ENCODE measurements at regions not wholly inside any gene's neighbourhood (a gene's known extent, or its start where the extent isn't known, plus 50 kb on each side); places are given as distances from the start of the nearest gene placed in this dataset.
"Not testable (repeated sequence)": the region's sequence is repeated elsewhere in the genome, so short reads cannot be mapped to it uniquely, and the experiment has no call there.

- Histone ChIP-seq H3K4me1 (ENCODE audit: control insufficient read depth in 2 of 2, insufficient read depth in 2 of 2, low read length in 1 of 2) (no peaks in the 10 kb centered on the region), H3K27ac (ENCODE audit: low read depth in 2 of 2, low read length in 1 of 2) (no peak overlapping the region), H3K36me3 (ENCODE audit: control insufficient read depth in 2 of 2, insufficient read depth in 2 of 2, low read length in 1 of 2) (no peaks in the 10 kb centered on the region), H3K4me3 (ENCODE audit: low read depth in 1 of 2, low read length in 2 of 2) (no peak overlapping the region), H3K27me3 (ENCODE audit: control insufficient read depth in 1 of 2, insufficient read depth in 2 of 2, low read length in 2 of 2) (no peaks in the 10 kb centered on the region), H3K9me3 (ENCODE audit: control insufficient read depth in 2 of 2, insufficient read depth in 1 of 2, low read depth in 1 of 2, low read length in 1 of 2) (no peaks in the 10 kb centered on the region)
These were observed 118.6 kb upstream of the UST start for GRCh38 chr6:148628251-148628650.

GRCh38 chr6:148629181-148629580 is 117.6 kb upstream of the UST start:
- H3K27ac ChIP-seq (ENCODE audit: low read depth in 2 of 2, low read length in 1 of 2), result no peak overlapping the region
- no peaks in the 10 kb centered on the region for H3K36me3 ChIP-seq (ENCODE audit: control insufficient read depth in 2 of 2, insufficient read depth in 2 of 2, low read length in 1 of 2)
- no peaks in the 10 kb centered on the region for H3K27me3 ChIP-seq (ENCODE audit: control insufficient read depth in 1 of 2, insufficient read depth in 2 of 2, low read length in 2 of 2)
- 43 to 56% methylated on average over 1 of the region's 1 CpG for WGBS, 2 donors
- H3K9me3 ChIP-seq (ENCODE audit: control insufficient read depth in 2 of 2, insufficient read depth in 1 of 2, low read depth in 1 of 2, low read length in 1 of 2), result no peaks in the 10 kb centered on the region
- H3K4me3 ChIP-seq (ENCODE audit: low read depth in 1 of 2, low read length in 2 of 2), result no peak overlapping the region
- no peaks in the 10 kb centered on the region for H3K4me1 ChIP-seq (ENCODE audit: control insufficient read depth in 2 of 2, insufficient read depth in 2 of 2, low read length in 1 of 2)

- 49 to 57% methylated on average over 3 of the region's 3 CpGs for WGBS, 2 donors
- no peak overlapping the region for H3K4me3 ChIP-seq (ENCODE audit: low read depth in 1 of 2, low read length in 2 of 2)
- no peaks in the 10 kb centered on the region for H3K9me3 ChIP-seq (ENCODE audit: control insufficient read depth in 2 of 2, insufficient read depth in 1 of 2, low read depth in 1 of 2, low read length in 1 of 2)
- no peak overlapping the region for H3K27ac ChIP-seq (ENCODE audit: low read depth in 2 of 2, low read length in 1 of 2)
- H3K36me3 ChIP-seq (ENCODE audit: control insufficient read depth in 2 of 2, insufficient read depth in 2 of 2, low read length in 1 of 2), result no peaks in the 10 kb centered on the region
- H3K27me3 ChIP-seq (ENCODE audit: control insufficient read depth in 1 of 2, insufficient read depth in 2 of 2, low read length in 2 of 2), result no peaks in the 10 kb centered on the region
- H3K4me1 ChIP-seq (ENCODE audit: control insufficient read depth in 2 of 2, insufficient read depth in 2 of 2, low read length in 1 of 2), result no peaks in the 10 kb centered on the region
These were observed 117.0 kb upstream of the UST start for GRCh38 chr6:148629592-148630465.

GRCh38 chr6:148635070-148635743 is 111.6 kb upstream of the UST start:
- Histone ChIP-seq H3K9me3 (ENCODE audit: control insufficient read depth in 2 of 2, insufficient read depth in 1 of 2, low read depth in 1 of 2, low read length in 1 of 2) (no peaks in the 10 kb centered on the region), H3K36me3 (ENCODE audit: control insufficient read depth in 2 of 2, insufficient read depth in 2 of 2, low read length in 1 of 2) (no peaks in the 10 kb centered on the region), H3K27me3 (ENCODE audit: control insufficient read depth in 1 of 2, insufficient read depth in 2 of 2, low read length in 2 of 2) (no peaks in the 10 kb centered on the region), H3K4me3 (ENCODE audit: low read depth in 1 of 2, low read length in 2 of 2) (no peak overlapping the region), H3K27ac (ENCODE audit: low read depth in 2 of 2, low read length in 1 of 2) (no peak overlapping the region), H3K4me1 (ENCODE audit: control insufficient read depth in 2 of 2, insufficient read depth in 2 of 2, low read length in 1 of 2) (no peaks in the 10 kb centered on the region)
- WGBS, 2 donors, result 92 to 97% methylated on average over 1 of the region's 1 CpG

- H3K9me3 ChIP-seq (ENCODE audit: control insufficient read depth in 2 of 2, insufficient read depth in 1 of 2, low read depth in 1 of 2, low read length in 1 of 2); H3K4me3 ChIP-seq (ENCODE audit: low read depth in 1 of 2, low read length in 2 of 2); H3K36me3 ChIP-seq (ENCODE audit: control insufficient read depth in 2 of 2, insufficient read depth in 2 of 2, low read length in 1 of 2); H3K27ac ChIP-seq (ENCODE audit: low read depth in 2 of 2, low read length in 1 of 2); H3K27me3 ChIP-seq (ENCODE audit: control insufficient read depth in 1 of 2, insufficient read depth in 2 of 2, low read length in 2 of 2); H3K4me1 ChIP-seq (ENCODE audit: control insufficient read depth in 2 of 2, insufficient read depth in 2 of 2, low read length in 1 of 2): not testable (repeated sequence)
- WGBS, 2 donors, result 90 to 92% methylated on average over 8 of the region's 8 CpGs
These were observed 105.0 kb upstream of the UST start for GRCh38 chr6:148641836-148642235.

GRCh38 chr6:148643208-148643607 is 103.6 kb upstream of the UST start:
- not testable (repeated sequence) for H3K36me3 ChIP-seq (ENCODE audit: control insufficient read depth in 2 of 2, insufficient read depth in 2 of 2, low read length in 1 of 2); H3K9me3 ChIP-seq (ENCODE audit: control insufficient read depth in 2 of 2, insufficient read depth in 1 of 2, low read depth in 1 of 2, low read length in 1 of 2); H3K27me3 ChIP-seq (ENCODE audit: control insufficient read depth in 1 of 2, insufficient read depth in 2 of 2, low read length in 2 of 2); H3K27ac ChIP-seq (ENCODE audit: low read depth in 2 of 2, low read length in 1 of 2); H3K4me1 ChIP-seq (ENCODE audit: control insufficient read depth in 2 of 2, insufficient read depth in 2 of 2, low read length in 1 of 2); H3K4me3 ChIP-seq (ENCODE audit: low read depth in 1 of 2, low read length in 2 of 2)
- 76 to 90% methylated on average over 2 to 3 of the region's 5 CpGs for WGBS, 2 donors

GRCh38 chr6:148645049-148645448 is 101.8 kb upstream of the UST start:
- not testable (repeated sequence) for H3K4me1 ChIP-seq (ENCODE audit: control insufficient read depth in 2 of 2, insufficient read depth in 2 of 2, low read length in 1 of 2); H3K36me3 ChIP-seq (ENCODE audit: control insufficient read depth in 2 of 2, insufficient read depth in 2 of 2, low read length in 1 of 2); H3K9me3 ChIP-seq (ENCODE audit: control insufficient read depth in 2 of 2, insufficient read depth in 1 of 2, low read depth in 1 of 2, low read length in 1 of 2); H3K4me3 ChIP-seq (ENCODE audit: low read depth in 1 of 2, low read length in 2 of 2); H3K27me3 ChIP-seq (ENCODE audit: control insufficient read depth in 1 of 2, insufficient read depth in 2 of 2, low read length in 2 of 2); H3K27ac ChIP-seq (ENCODE audit: low read depth in 2 of 2, low read length in 1 of 2)
- 77 to 80% methylated on average over 6 to 7 of the region's 7 CpGs for WGBS, 2 donors

- H3K4me1 ChIP-seq (ENCODE audit: control insufficient read depth in 2 of 2, insufficient read depth in 2 of 2, low read length in 1 of 2), result no peaks in the 10 kb centered on the region
- H3K27ac ChIP-seq (ENCODE audit: low read depth in 2 of 2, low read length in 1 of 2), result no peak overlapping the region
- no peaks in the 10 kb centered on the region for H3K27me3 ChIP-seq (ENCODE audit: control insufficient read depth in 1 of 2, insufficient read depth in 2 of 2, low read length in 2 of 2)
- H3K4me3 ChIP-seq (ENCODE audit: low read depth in 1 of 2, low read length in 2 of 2), result no peak overlapping the region
- H3K9me3 ChIP-seq (ENCODE audit: control insufficient read depth in 2 of 2, insufficient read depth in 1 of 2, low read depth in 1 of 2, low read length in 1 of 2), result no peaks in the 10 kb centered on the region
- 43 to 46% methylated on average over 4 of the region's 4 CpGs for WGBS, 2 donors
- no peaks in the 10 kb centered on the region for H3K36me3 ChIP-seq (ENCODE audit: control insufficient read depth in 2 of 2, insufficient read depth in 2 of 2, low read length in 1 of 2)
These were observed 97.9 kb upstream of the UST start for GRCh38 chr6:148648754-148649453.

GRCh38 chr6:148649454-148649963 is 97.3 kb upstream of the UST start:
- no peaks in the 10 kb centered on the region for H3K27me3 ChIP-seq (ENCODE audit: control insufficient read depth in 1 of 2, insufficient read depth in 2 of 2, low read length in 2 of 2)
- H3K4me1 ChIP-seq (ENCODE audit: control insufficient read depth in 2 of 2, insufficient read depth in 2 of 2, low read length in 1 of 2), result no peaks in the 10 kb centered on the region
- no peaks in the 10 kb centered on the region for H3K36me3 ChIP-seq (ENCODE audit: control insufficient read depth in 2 of 2, insufficient read depth in 2 of 2, low read length in 1 of 2)
- no peak overlapping the region for H3K4me3 ChIP-seq (ENCODE audit: low read depth in 1 of 2, low read length in 2 of 2)
- H3K9me3 ChIP-seq (ENCODE audit: control insufficient read depth in 2 of 2, insufficient read depth in 1 of 2, low read depth in 1 of 2, low read length in 1 of 2), result no peaks in the 10 kb centered on the region
- H3K27ac ChIP-seq (ENCODE audit: low read depth in 2 of 2, low read length in 1 of 2), result no peak overlapping the region
